HG03575 (cell line): ENCODE measurements at regions not wholly inside any gene's neighbourhood (a gene's known extent, or its start where the extent isn't known, plus 50 kb on each side); places are given as distances from the start of the nearest gene placed in this dataset.
"Not testable (repeated sequence)": the region's sequence is repeated elsewhere in the genome, so short reads cannot be mapped to it uniquely, and the experiment has no call there.

Experiments
- ATAC-seq: cut with Tn5 transposase; IDR thresholded peaks from one replicate; pipeline ENCODE4 v1.9.1; 2021; ENCODE audit not compliant: unreplicated experiment, insufficient number of reproducible peaks, low FRiP score; ENCODE audit errors: extremely low read depth

GRCh38 chr6:16961577-16961976 lies 140.3 kb upstream of the STMND1 start:
- no peak for ATAC-seq

DNA sequence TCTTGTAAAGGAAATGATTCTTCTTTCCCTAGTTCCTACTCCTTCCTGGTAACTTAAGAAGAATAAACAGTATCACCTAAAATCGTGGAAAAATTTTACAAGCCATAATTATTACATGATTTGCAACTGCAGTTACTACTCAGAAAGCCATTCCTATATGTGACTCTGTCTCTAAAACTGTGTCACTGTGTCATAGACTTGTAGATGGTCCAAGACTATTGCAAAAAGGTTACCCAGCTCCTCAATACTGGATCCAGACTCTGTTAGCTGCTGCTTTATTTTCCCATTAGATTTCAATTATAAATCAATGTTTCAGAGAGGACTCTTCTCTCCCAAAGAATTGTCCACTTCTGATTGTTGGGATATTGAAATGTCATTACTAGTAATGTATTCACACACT lies 142.1 kb upstream of the STMND1 start:
- no peak for ATAC-seq

GRCh38 chr6:16956361-16956760 lies 145.5 kb upstream of the STMND1 start:
- ATAC-seq = no peak

- no peak for ATAC-seq
Observed at GRCh38 chr6:16955899-16956298, 146.0 kb upstream of the STMND1 start.

- no peak for ATAC-seq
Observed at GRCh38 chr6:16953905-16954304, 147.9 kb upstream of the STMND1 start.

- no peak for ATAC-seq
Observed at GRCh38 chr6:16953446-16953845, 148.4 kb upstream of the STMND1 start.

DNA sequence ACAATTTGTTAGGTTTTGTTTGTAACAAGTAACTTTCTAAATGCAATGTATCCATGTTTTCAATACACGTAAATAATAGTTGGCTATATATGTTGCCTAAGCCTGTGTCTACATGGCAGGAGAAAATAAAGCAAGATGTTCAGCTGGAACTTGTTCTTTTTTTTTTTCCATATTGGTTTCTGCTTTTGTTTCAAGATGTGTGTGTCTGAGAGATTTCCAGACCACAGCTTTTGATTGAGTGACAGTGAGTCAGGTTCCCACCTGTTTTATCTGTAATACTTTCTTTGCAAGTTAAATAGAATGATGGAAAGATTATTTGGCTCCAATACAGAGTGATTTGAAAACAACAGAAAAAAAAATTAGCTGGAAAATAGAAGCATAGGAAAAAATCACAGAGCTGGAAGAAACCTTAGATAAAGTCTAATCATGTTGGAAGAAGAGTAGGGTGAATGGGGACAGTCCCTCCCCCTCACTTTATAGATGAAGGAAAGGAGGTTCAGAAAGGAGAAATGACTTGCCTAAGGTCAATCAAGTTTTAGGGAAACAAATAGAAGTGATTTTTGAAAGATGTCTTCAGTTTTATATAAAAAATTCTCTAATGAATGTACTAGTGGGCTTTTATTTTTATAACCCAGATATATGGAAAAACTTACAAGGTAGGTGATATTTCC lies 150.9 kb upstream of the STMND1 start:
- ATAC-seq = no peak

DNA sequence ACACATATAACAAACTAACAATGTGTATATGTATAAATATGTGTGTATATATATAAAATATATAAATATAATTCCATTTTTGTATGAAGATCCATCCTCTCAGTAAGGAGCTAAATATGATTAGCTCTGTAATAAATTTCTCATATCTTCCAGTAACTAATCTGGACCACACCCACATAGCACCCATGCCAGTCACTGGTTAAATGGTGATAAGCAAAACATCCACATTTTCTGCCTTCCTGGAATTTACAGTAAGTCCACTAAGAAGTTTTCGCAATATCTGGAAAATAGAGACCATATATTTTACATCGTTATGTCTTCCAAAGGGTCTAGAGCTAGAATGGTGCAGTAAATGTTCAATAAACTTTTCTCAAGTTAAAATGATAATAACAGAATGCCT lies 151.5 kb upstream of the STMND1 start:
- no peak for ATAC-seq

GRCh38 chr6:16949716-16950115 lies 152.1 kb upstream of the STMND1 start:
- ATAC-seq = no peak

- no peak for ATAC-seq
Observed at GRCh38 chr6:16948396-16948795, 153.5 kb upstream of the STMND1 start.

- no peak for ATAC-seq
Observed at GRCh38 chr6:16947375-16948015, 154.4 kb upstream of the STMND1 start.

- no peak for ATAC-seq
Observed at GRCh38 chr6:16944596-16944995, 157.3 kb upstream of the STMND1 start.

DNA sequence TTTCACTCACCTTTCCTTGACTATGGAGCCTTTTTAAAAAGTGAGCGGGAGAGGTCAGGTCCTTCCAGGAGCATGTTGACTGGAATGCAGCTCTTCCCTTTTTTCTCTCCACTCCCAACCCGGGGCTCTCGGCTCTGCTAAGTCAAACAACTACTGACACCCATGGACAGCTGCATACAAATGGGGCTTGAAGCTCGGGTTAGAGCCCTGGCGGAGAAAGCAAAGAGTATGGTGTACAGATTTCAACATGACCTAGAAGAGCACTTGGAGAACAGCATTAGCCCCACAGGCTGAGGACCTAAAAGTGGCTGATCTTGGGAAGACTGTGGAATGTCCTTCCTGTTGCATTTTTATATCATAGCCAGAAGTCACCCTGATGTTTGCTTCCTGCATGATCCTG lies 162.0 kb upstream of the STMND1 start:
- no peak for ATAC-seq

DNA sequence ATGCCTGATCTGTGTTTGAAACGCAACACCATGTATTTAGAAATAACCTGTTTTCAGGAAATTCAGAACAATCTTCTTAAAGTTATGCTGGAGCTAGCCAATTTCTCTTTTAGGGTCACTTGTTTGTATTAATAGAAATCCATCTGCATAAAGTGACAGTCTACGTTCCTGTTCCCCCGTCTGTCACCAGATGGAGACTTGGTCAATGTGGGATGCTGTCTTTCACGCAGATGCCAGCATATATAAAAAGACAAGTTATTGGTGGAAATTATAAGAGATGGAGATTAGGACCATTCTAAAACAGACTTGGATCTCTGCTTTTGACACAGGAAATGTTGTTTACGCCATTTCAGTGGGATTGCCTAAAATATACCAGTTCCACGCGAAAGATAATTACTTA lies 162.5 kb upstream of the STMND1 start:
- ATAC-seq = no peak

DNA sequence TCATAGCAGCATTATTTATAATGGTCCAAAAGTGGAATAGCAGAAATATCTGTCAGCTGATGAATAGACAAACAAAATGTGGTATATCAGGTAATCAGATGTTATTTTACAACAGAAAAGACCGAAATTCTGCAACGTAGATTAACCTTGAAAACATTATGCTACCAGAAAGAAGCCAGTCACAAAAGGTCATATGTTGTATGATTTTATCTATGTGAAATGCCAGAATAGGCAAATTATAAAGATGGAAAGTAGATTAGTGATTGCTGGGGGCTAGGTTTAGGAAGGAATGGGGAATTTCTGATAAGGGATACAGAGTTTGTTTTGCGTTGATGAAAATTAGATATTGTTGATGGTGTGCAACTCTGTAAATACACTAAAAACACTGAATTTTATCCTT lies 165.0 kb upstream of the STMND1 start:
- no peak for ATAC-seq

DNA sequence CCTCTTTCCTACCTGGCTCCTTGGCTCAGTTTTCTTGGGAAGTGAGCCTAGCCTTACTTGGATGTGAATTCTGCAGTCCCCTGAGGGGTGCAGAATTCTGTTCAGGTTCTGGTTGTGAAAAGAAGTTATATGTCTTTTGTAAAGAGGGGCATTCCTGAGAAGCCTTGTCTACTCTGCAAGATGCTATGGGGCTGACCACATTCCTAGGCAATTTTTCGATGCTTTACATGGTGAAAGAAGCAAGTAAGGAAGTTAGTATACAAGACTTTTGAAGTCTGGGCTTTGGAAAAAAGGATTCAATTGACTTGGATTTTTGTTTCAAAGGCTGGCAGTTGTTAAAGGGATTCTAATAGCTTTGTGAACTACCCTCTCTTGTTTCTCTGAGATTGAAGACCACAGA lies 167.9 kb upstream of the STMND1 start:
- no peak for ATAC-seq

GRCh38 chr6:16933532-16933931 lies 168.3 kb upstream of the STMND1 start:
- no peak for ATAC-seq

DNA sequence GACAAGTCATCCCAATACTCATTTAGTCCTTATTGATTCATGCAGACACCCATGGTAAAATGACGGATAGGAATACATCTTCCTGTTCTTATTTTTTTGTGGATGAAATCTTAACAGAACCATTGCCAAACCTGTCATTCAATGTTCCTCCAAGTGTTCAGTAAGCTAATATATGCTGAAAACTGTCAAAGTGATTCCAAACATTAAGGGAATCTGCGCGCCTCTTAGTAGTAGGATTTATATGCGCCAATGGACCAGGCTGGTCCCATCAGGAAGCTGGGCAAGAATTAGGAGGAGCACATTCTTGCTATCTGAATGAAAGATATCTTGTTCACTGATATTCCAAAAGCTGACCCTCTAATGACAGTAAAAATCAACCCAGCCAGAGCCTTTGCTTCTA lies 168.9 kb upstream of the STMND1 start:
- no peak for ATAC-seq

GRCh38 chr6:16931079-16931478 lies 169.8 kb upstream of the ATXN1 start:
- ATAC-seq = not testable (repeated sequence)

- ATAC-seq = no peak
Observed at GRCh38 chr6:16930432-16930831, 169.2 kb upstream of the ATXN1 start.

GRCh38 chr6:16929809-16930208 lies 168.5 kb upstream of the ATXN1 start:
- ATAC-seq = no peak
